ENCODE measurements at regions not wholly inside any gene's neighbourhood (a gene's known extent, or its start where the extent isn't known, plus 50 kb on each side); places are given as distances from the start of the nearest gene placed in this dataset.

- no peak for DNase-seq (ENCODE audit: low read depth)
- H3K4me3 ChIP-seq (ENCODE audit: low read depth, low read length), result no peak overlapping the region
- no peak for TF ChIP-seq CTCF (IDR thresholded peaks at IDR 0.05; ENCODE audit: control insufficient read depth, extremely low read depth, insufficient read depth)
These were observed 250.1 kb downstream of the TLE3 start for GRCh38 chr15:69847625-69848024.

DNA sequence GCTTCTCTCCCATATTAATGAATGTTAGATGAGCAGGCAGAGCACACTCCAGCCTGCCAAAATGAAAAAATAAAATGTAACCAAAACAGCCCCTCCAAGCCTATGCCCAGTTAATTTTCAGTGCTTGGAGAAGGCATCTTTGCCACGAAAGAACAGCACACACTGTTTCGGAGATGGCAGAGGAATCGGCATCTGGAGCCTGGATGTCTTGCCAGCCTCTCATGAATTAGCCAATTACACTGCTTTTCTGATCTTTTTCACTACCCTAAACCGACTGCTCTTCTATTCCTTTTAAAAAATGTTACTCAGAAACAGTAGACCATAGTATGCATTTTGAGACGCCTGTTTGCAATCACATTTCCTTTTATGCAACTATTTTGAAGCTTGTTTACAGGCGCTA, 249.6 kb downstream of the TLE3 start:
- no peak for TF ChIP-seq CTCF (IDR thresholded peaks at IDR 0.05; ENCODE audit: control insufficient read depth, extremely low read depth, insufficient read depth)
- no peak for DNase-seq (ENCODE audit: low read depth)
- no peak overlapping the region for H3K4me3 ChIP-seq (ENCODE audit: low read depth, low read length)

- H3K4me3 ChIP-seq (ENCODE audit: low read depth, low read length), result no peak overlapping the region
- no peak for TF ChIP-seq CTCF (IDR thresholded peaks at IDR 0.05; ENCODE audit: control insufficient read depth, extremely low read depth, insufficient read depth)
- DNase-seq (ENCODE audit: low read depth), result no peak
These were observed 249.0 kb downstream of the TLE3 start for GRCh38 chr15:69848551-69849231.

DNA sequence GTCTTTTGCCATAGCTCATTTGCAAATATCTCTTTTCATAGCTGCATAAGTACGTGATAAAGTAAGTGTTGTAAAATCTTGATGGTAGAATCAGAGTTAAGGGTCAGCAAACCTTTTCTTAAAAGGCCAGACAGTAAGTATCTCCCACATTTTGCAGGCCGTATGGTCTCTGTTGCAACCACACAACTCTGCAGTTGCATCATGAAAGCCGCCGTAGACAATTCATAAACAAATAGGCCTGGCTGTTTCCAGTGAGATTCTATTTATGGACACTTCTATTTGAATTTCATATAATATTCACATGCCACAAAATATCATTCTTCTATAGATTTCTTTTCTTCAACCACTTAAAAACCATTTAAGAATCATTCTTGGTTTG, 248.5 kb downstream of the TLE3 start:
- DNase-seq (ENCODE audit: low read depth), result no peak
- no peak for TF ChIP-seq CTCF (IDR thresholded peaks at IDR 0.05; ENCODE audit: control insufficient read depth, extremely low read depth, insufficient read depth)
- no peak overlapping the region for H3K4me3 ChIP-seq (ENCODE audit: low read depth, low read length)

- no peak for TF ChIP-seq CTCF (IDR thresholded peaks at IDR 0.05; ENCODE audit: control insufficient read depth, extremely low read depth, insufficient read depth)
- no peak for DNase-seq (ENCODE audit: low read depth)
These were observed 245.2 kb downstream of the TLE3 start for GRCh38 chr15:69852482-69852881.

DNA sequence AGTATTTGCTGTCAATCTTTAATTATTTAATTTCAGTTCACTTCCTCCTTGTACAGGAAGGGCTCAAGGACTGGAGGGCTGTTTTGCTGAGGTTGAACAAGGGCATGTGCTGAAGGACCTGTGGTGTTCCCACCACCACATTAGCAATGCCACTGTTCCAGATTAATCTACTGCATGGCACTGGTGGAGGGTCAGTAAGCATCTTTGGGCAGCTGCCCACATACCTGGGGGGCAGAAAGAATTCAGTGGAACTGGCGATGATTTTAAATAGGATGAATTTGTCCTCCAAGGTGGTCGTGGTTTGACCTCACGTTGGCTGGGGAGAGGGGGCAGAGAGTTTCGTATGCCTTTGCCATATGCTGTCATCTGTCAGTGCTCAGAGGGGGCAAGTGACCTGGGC, 244.8 kb downstream of the TLE3 start:
- H3K4me3 ChIP-seq (ENCODE audit: low read depth, low read length), result no peak overlapping the region
- no peak for TF ChIP-seq CTCF (IDR thresholded peaks at IDR 0.05; ENCODE audit: control insufficient read depth, extremely low read depth, insufficient read depth)
- DNase-seq (ENCODE audit: low read depth), result no peak

More at GRCh38 chr15:69852482-69852881, 245.2 kb downstream of the TLE3 start:
- H3K4me3 ChIP-seq (ENCODE audit: low read depth, low read length), result no peak overlapping the region

GRCh38 chr15:69853544-69853951, 244.2 kb downstream of the TLE3 start:
- no peak for DNase-seq (ENCODE audit: low read depth)
- TF ChIP-seq CTCF (IDR thresholded peaks at IDR 0.05; ENCODE audit: control insufficient read depth, extremely low read depth, insufficient read depth), result no peak
- no peak overlapping the region for H3K4me3 ChIP-seq (ENCODE audit: low read depth, low read length)
